DMS53 treated with DMSO at 0.1 percent for 48 hours (cell line): ENCODE measurements at regions not wholly inside any gene's neighbourhood (a gene's known extent, or its start where the extent isn't known, plus 50 kb on each side); places are given as distances from the start of the nearest gene placed in this dataset.

ENCODE experiments used
- DNase-seq: peaks from one replicate; lab custom pipeline; 2025; ENCODE audit not compliant: unreplicated experiment; lab: John Stamatoyannopoulos, UW

- DNase-seq: no peak
Observed at GRCh38 chr1:4557949-4558348, 96.5 kb upstream of the AJAP1 start.

- no peak for DNase-seq
Observed at GRCh38 chr1:4561205-4561604, 93.2 kb upstream of the AJAP1 start.

- no peak for DNase-seq
Observed at GRCh38 chr1:4562321-4562720, 92.1 kb upstream of the AJAP1 start.

DNA sequence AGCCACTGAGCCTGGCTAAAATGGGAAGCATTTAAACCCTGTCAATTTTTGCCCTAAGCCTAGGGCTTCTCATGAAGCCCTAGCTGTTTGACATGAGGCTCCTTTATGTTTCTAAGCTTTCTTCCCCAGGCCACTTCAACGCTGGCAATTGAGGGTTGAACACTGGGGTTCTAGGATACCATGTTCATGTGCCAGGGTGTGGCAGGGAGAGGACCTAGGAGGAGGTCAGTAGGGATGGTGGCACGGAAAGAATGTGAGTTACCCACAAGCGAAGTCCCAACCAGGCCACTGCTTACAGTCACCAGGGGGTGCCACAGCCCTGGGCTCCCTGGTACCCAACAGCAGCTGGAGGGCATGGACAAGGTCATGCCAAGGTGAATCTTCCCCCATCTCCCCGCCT, 90.8 kb upstream of the AJAP1 start:
- no peak for DNase-seq

DNA sequence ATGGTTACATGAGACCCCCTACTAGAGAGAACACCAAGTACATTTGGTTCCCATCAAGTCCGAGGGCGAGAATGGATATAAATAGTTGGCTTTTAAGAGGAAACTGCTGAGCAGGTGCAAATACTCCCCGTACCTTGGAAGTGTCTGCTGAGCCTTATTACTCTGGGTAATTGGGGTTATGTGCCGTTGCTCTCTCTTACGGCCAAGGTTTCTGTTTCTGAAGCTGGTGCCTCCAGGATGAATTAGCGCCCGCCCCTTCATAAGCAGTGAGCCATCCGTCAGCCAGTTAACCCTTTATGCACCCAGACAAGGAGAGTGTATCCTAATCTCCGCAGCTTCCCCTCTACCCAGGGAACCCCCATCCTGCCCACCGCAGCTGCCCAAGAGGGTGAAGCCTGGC, 90.4 kb upstream of the AJAP1 start:
- DNase-seq: no peak

- DNase-seq: no peak
Observed at GRCh38 chr1:4565166-4565565, 89.2 kb upstream of the AJAP1 start.

DNA sequence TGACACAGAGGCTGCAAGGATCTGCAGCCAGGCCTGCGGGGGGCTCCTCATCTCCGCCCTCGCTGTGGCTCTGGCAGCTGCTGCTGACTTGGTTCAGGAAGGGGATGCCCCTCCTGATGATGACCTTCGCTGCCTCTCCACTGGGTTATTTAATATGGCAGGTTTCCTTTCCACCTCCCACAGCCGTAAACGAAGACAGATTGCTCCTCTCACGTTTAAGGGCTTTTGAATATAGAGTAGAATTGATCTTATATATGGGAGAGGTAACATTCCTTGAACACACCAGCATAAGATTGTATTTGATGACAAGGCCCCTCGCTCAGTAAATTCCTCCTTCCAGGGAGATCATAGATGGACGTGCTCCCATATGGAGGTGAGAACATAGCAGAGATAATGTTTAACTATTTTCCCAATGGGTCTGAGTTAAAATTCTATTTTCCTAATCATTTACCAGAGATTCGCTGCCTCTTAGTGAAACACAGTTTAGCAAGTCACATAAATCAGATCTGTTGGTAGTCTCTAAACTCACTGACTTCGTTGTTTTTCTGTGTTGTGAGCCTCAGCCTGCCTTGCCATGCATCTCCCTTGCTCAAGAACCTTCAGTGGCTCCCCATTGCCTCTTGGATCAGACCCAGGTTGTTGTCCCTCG, 88.5 kb upstream of the AJAP1 start:
- no peak for DNase-seq

GRCh38 chr1:4571263-4571662, 83.1 kb upstream of the AJAP1 start:
- no peak for DNase-seq

GRCh38 chr1:4573526-4573925, 80.9 kb upstream of the AJAP1 start:
- no peak for DNase-seq

GRCh38 chr1:4581807-4582206, 72.6 kb upstream of the AJAP1 start:
- no peak for DNase-seq

- no peak for DNase-seq
Observed at GRCh38 chr1:4584449-4584848, 70.0 kb upstream of the AJAP1 start.

DNA sequence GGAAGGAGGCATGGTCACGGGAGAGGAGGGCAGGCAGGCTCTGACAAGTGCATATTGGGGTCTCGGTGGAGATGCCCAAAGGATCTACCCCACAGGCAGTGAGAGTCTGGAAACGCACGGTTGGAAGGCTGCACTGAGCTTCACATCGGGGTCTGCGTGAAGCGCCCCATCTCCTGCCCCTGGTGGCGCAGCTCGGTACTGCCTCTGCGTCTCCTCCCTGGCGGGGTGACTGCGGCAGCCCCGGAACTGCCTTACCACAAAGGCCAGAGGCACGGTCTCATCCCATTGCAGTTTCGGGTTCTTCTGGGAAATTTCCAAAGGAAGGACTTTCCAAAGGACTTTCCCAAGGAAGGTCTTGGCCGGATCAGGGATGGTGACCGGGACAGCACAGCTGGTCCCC, 69.2 kb upstream of the AJAP1 start:
- DNase-seq: no peak

GRCh38 chr1:4585705-4586104, 68.7 kb upstream of the AJAP1 start:
- no peak for DNase-seq

- DNase-seq: no peak
Observed at GRCh38 chr1:4586611-4587160, 67.7 kb upstream of the AJAP1 start.

- DNase-seq: no peak
Observed at GRCh38 chr1:4587721-4588120, 66.7 kb upstream of the AJAP1 start.

- no peak for DNase-seq
Observed at GRCh38 chr1:4590756-4591155, 63.7 kb upstream of the AJAP1 start.

DNA sequence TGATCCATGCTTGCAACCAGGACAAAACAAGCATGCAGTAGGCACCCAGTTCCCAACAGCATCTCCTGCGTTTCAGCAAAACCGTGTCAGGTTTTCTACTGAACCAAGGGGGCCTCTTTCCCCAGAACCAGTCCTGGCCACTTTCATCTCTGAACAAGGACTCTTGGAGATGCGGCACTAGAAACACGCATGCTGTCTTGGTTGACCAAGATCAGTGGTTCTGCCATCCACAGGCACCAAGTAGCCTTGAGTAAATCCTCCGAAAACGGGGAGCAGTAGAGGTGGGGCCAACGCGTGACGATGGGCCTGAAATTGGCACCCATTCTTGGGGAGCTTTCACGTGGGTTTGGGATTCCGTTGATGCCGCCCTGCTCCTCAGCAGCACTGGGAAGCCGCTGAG, 62.5 kb upstream of the AJAP1 start:
- DNase-seq: no peak

GRCh38 chr1:4593106-4593505, 61.3 kb upstream of the AJAP1 start:
- DNase-seq: no peak

- DNase-seq: no peak
Observed at GRCh38 chr1:4594286-4594991, 60.0 kb upstream of the AJAP1 start.

DNA sequence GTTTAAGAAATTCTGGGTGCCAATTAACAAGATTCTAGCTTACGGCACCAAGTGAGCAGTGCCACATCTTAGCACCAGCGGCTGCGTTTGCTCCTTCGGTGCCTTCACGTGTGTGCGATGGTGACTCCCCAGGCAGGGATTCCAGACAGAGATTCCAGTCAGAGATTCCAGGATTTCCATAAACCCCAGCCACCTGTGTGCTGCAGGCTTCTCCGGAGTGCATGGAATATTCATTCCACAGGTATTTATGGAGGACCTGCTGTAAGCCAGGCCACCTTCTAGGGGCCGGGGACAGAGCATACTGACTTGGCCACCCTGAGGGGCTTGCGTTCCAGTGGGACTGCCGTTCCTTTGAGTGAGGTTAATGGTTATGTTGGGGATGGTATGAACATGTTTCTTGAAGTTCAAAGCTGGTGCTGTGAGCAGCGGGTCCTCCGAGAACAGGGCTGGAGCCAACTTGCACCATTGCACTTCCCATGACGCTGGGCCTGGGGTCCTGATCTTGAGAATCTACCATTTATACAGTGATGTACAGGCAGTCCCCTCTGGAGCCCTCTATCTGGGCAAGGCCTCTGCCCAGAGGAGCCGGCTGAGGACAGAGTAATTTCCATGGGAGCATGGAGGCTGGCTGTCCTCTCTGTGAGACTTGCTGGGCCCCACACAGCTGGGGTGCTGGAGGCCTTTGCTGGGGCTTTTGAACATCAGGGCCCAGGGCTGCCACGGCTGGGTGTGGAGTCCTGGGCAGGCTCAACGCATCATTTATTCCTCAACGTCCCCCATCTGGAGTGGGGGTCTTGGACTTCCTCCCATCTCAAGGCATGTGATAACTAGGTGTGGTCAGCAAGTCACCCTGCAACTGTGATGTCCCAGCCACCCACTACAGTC, 58.8 kb upstream of the AJAP1 start:
- no peak for DNase-seq

GRCh38 chr1:4596486-4596885, 57.9 kb upstream of the AJAP1 start:
- DNase-seq: no peak

- DNase-seq: no peak
Observed at GRCh38 chr1:4597020-4597419, 57.4 kb upstream of the AJAP1 start.
